Stomach (tissue), 8 donors: ENCODE measurements at regions not wholly inside any gene's neighbourhood (a gene's known extent, or its start where the extent isn't known, plus 50 kb on each side); places are given as distances from the start of the nearest gene placed in this dataset.

Experiments used
- DNase-seq, 2 donors: peaks; one replicate each; pipeline versions ENCODE4 v3.0.0 to v3.0.0-alpha.2; 2013 to 2019
- H3K27ac ChIP-seq, 5 donors: fragments of 200-600 bp in 4 of 5; sonication (generic) in 4 of 5; one replicate each; pipeline ENCODE4 v1.5.1; 2013 to 2019; ENCODE audit warnings: mild to moderate bottlenecking in 1 of 5, moderate library complexity in 1 of 5
- H3K27me3 ChIP-seq, 3 donors: fragments of 200-600 bp; sonication (generic); one replicate each; pipeline ENCODE4 v1.5.1; 2017 to 2019; ENCODE audit warnings: mixed run types in 1 of 3
- H3K36me3 ChIP-seq, 4 donors: fragments of 200-600 bp; sonication (generic); 1 replicate in 3 of 4; 2 replicates in 1 of 4; pipeline ENCODE4 v1.5.1; 2016 to 2019
- H3K4me1 ChIP-seq, 4 donors: fragments of 200-600 bp; sonication (generic); one replicate each; pipeline ENCODE4 v1.5.1; 2016 to 2019
- H3K4me3 ChIP-seq, 4 donors: fragments of 200-600 bp; sonication (generic) in 3 of 4; one replicate each; pipeline ENCODE4 v1.5.1; 2016 to 2019; ENCODE audit warnings: mild to moderate bottlenecking in 1 of 4
- H3K9me3 ChIP-seq, 4 donors: fragments of 200-600 bp; sonication (generic); one replicate each; pipeline ENCODE4 v1.5.1; 2016 to 2019
- EP300 ChIP-seq: sonication (generic); formaldehyde crosslinking; IDR thresholded peaks from one replicate; pipeline ENCODE4 v1.6.1; 2017; ENCODE audit warnings: antibody characterized with exemption
- POLR2A ChIP-seq, 4 donors: fragments of 450-650 bp; IDR thresholded peaks; one replicate each; pipeline ENCODE4 v1.6.1; 2016; ENCODE audit warnings: antibody characterized with exemption in 4 of 4, control low read depth in 2 of 4, mild to moderate bottlenecking in 1 of 4, moderate library complexity in 1 of 4
- POLR2AphosphoS5 ChIP-seq, 3 donors: sonication (generic); formaldehyde crosslinking; IDR thresholded peaks; one replicate each; pipeline ENCODE4 v1.6.1; 2016; ENCODE audit warnings: antibody characterized with exemption in 3 of 3
- WGBS, 5 donors: extraction: QIAGEN DNeasy Blood & Tissue Kit in 3 of 5; methylation state at CpG; one replicate each; pipeline versions ENCODE4 v1.1.5 to v1.1.7; 2013 to 2018; 5-methylcytosine and 5-hydroxymethylcytosine counted together
- intact Hi-C: fragments of 100-400 bp; cut with DNase I; formaldehyde crosslinking; loops from one replicate; pipeline ENCODE4 v1.15.1; 2023; ENCODE audit warnings: low total_unique reads
- TF ChIP-seq, protein P1 (sequence below), 7 experiments: fragments of 450-650 bp in 4 of 7; fragments of 200-600 bp in 3 of 7; sonication (generic) in 3 of 7; IDR thresholded peaks; one replicate each; pipeline ENCODE4 v1.5.1; 2016 to 2019; ENCODE audit warnings: antibody characterized with exemption in 7 of 7, control low read depth in 2 of 7, mild to moderate bottlenecking in 1 of 7
- donor health status: healthy with polysubstance abuse.
- donor health status: Bipolar disorder and iron deficiency.
- donor health status: healthy.

DNA sequence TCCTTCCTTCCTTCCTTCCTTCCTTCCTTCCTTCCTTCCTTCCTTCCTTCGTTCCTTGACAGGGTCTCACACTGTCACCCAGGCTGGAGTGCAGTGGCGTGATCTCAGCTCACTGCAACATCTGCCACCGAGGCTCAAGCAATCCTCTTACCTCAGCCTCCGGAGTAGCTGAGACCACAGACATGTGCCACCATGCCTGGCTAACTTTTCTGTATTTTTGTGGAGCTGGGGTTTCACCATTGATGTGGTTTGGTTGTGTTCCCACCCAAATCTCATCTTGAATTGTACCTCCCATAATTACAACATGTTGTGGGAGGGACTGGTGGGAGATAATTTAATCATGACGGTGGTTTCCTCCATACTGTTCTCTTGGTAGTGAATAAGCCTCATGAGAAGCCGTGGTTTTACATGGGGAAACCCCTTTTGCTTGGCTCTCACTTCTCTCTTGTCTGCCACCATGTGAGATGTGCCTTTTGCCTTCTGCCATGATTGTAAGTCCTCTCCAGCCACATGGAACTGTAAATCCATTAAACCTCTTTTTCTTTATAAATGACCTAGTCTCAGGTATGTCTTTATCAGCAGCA lies 90.3 kb upstream of the MPHOSPH6 start:
- WGBS, 5 donors = 80 to 88% (median 82%) methylated on average over 6 of the region's 6 CpGs
- no peak for TF ChIP-seq POLR2A (IDR thresholded peaks at IDR 0.05)
- no peak for TF ChIP-seq EP300
- TF ChIP-seq, protein P1, sequence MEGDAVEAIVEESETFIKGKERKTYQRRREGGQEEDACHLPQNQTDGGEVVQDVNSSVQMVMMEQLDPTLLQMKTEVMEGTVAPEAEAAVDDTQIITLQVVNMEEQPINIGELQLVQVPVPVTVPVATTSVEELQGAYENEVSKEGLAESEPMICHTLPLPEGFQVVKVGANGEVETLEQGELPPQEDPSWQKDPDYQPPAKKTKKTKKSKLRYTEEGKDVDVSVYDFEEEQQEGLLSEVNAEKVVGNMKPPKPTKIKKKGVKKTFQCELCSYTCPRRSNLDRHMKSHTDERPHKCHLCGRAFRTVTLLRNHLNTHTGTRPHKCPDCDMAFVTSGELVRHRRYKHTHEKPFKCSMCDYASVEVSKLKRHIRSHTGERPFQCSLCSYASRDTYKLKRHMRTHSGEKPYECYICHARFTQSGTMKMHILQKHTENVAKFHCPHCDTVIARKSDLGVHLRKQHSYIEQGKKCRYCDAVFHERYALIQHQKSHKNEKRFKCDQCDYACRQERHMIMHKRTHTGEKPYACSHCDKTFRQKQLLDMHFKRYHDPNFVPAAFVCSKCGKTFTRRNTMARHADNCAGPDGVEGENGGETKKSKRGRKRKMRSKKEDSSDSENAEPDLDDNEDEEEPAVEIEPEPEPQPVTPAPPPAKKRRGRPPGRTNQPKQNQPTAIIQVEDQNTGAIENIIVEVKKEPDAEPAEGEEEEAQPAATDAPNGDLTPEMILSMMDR (IDR thresholded peaks at IDR 0.05) = no peak
- TF ChIP-seq POLR2AphosphoS5 (IDR thresholded peaks at IDR 0.05) = no peak
- intact Hi-C loops = loop anchor here (10.0 kb wide), 1 partner anchor 1184 kb away; no protein-coding TSS in a partner anchor
- no peaks in the 10 kb centered on the region for H3K36me3 ChIP-seq
- no peak overlapping the region for H3K27ac ChIP-seq
- no peaks in the 10 kb centered on the region for H3K9me3 ChIP-seq
- no peak for DNase-seq
- no peak overlapping the region for H3K4me3 ChIP-seq
- no peaks in the 10 kb centered on the region for H3K27me3 ChIP-seq
- H3K4me1 ChIP-seq = peaks cover 5 to 9% (median 7%) of the 10 kb centered on the region in 4 donors

DNA sequence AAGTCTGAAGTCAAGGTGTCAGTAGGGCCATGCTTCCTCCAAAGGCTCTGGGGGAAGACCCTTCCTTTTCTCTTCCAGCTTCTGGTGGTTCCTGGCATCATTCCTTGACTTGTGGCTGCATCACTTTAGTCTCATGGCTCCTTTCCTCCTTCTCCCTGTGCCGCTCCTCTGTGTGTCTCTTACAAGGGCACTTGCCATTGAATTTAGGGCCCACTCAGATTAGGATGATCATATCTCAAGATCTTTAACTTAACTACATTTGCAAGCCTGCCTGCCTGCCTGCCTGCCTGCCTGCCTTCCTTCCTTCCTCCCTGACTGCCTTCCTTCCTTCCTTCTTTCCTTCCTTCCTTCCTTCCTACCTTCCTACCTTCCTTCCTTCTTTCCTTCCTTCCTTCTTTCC lies 89.7 kb upstream of the MPHOSPH6 start:
- no peak overlapping the region for H3K4me3 ChIP-seq
- no peak overlapping the region for H3K27ac ChIP-seq
- no peaks in the 10 kb centered on the region for H3K27me3 ChIP-seq
- 86 to 100% (median 92%) methylated on average over 1 of the region's 1 CpG for WGBS, 5 donors
- no peaks in the 10 kb centered on the region for H3K9me3 ChIP-seq
- no peaks in the 10 kb centered on the region for H3K36me3 ChIP-seq
- intact Hi-C loops = loop anchor here (10.0 kb wide), 1 partner anchor 1185 kb away; no protein-coding TSS in a partner anchor
- peaks cover 5 to 9% (median 7%) of the 10 kb centered on the region in 4 donors for H3K4me1 ChIP-seq
- TF ChIP-seq, protein P1 (IDR thresholded peaks at IDR 0.05) = no peak
- TF ChIP-seq EP300 (no peak), POLR2A (IDR thresholded peaks at IDR 0.05) (no peak), POLR2AphosphoS5 (IDR thresholded peaks at IDR 0.05) (no peak)
- DNase-seq = no peak

DNA sequence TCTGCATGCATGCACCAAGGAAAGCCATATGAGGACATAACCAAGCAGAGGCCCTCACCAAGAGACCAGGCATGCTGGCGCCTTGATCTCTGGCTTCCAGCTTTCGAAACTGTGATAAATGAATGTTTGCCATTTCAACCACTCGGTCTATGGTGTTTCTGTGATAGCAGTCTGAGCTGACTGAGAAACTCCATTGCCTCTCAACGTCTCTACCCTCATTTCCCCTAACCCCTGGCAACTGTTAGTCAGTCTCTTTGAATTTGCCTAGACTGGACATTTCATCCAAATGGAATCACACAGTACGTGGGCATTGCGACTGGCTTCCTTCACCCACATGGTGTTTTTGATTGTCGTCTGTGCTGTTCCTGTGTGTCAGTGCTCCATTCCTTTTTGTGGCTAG lies 88.0 kb upstream of the MPHOSPH6 start:
- H3K4me1 ChIP-seq = no peaks in the 10 kb centered on the region
- no peak overlapping the region for H3K4me3 ChIP-seq
- H3K9me3 ChIP-seq = no peaks in the 10 kb centered on the region
- H3K36me3 ChIP-seq = no peaks in the 10 kb centered on the region
- TF ChIP-seq EP300 (no peak), POLR2A (IDR thresholded peaks at IDR 0.05) (no peak)
- TF ChIP-seq, protein P1 (IDR thresholded peaks at IDR 0.05) = no peak
- H3K27ac ChIP-seq = no peak overlapping the region
- no peaks in the 10 kb centered on the region for H3K27me3 ChIP-seq
- no peak for DNase-seq
- intact Hi-C loops = no loop called here
- 69 to 82% (median 73%) methylated on average over 7 of the region's 7 CpGs for WGBS, 5 donors

DNA sequence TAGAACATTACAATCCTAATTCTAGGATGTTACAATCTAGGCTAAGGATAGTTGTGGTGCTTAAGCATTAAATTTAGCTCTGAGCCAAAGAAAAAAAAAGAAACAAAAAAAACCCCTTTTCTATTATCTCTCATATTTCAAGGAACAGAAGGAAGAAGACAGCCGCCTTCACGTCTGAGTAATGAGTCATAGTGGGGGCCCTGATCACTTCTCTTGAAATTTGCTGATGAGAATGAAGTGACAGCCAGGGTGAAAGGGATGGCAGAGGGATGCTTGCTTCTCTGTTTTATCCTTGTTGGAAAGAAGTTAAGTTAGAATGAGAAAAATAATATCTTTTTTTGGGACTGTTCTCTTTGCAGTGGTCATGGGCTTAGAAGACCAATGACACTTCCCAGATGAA lies 82.6 kb upstream of the MPHOSPH6 start:
- H3K4me3 ChIP-seq = no peak overlapping the region
- intact Hi-C loops = no loop called here
- no peak overlapping the region for H3K27ac ChIP-seq
- DNase-seq = no peak
- TF ChIP-seq POLR2AphosphoS5 (IDR thresholded peaks at IDR 0.05) = no peak
- TF ChIP-seq, protein P1 (IDR thresholded peaks at IDR 0.05) = no peak
- 73 to 88% (median 76%) methylated on average over 2 of the region's 2 CpGs for WGBS, 5 donors
- H3K27me3 ChIP-seq = no peaks in the 10 kb centered on the region
- no peaks in the 10 kb centered on the region for H3K9me3 ChIP-seq
- H3K4me1 ChIP-seq = peaks cover 0 to 15% (median 0%) of the 10 kb centered on the region in 4 donors
- no peaks in the 10 kb centered on the region for H3K36me3 ChIP-seq
